ENCODE measurements at regions not wholly inside any gene's neighbourhood (a gene's known extent, or its start where the extent isn't known, plus 50 kb on each side); places are given as distances from the start of the nearest gene placed in this dataset.

- Histone ChIP-seq H3K9me3 (ENCODE audit: insufficient read depth, low read length) (no peaks in the 10 kb centered on the region), H3K4me3 (ENCODE audit: insufficient read depth, low read length, poor library complexity, severe bottlenecking) (no peak overlapping the region), H3K4me2 (ENCODE audit: low read depth, low read length, poor library complexity, severe bottlenecking) (no peak overlapping the region), H3K9ac (ENCODE audit: low read length) (no peak overlapping the region), H3K36me3 (ENCODE audit: low read length) (no peaks in the 10 kb centered on the region), H3K9me2 (replicated peaks; ENCODE audit: insufficient read depth, low read length) (no peaks in the 10 kb centered on the region), H3K79me2 (ENCODE audit: insufficient read depth, low read length) (no peaks in the 10 kb centered on the region), H3K27me3 (ENCODE audit: low read length) (no peaks in the 10 kb centered on the region), H3F3A (ENCODE audit: insufficient read depth) (no peaks in the 10 kb centered on the region), H2AFZ (ENCODE audit: low read depth, low read length, severe bottlenecking) (no peak overlapping the region), H4K20me1 (ENCODE audit: low read depth, low read length) (no peaks in the 10 kb centered on the region), H3K27ac (ENCODE audit: low read depth, low read length) (no peak overlapping the region)
- TF ChIP-seq CTCF (IDR thresholded peaks at IDR 0.05; ENCODE audit: insufficient read depth, low read length, poor library complexity, severe bottlenecking) (no peak), EZH2phosphoT487 (conservative IDR thresholded peaks at IDR 0.05; ENCODE audit: low read length) (no peak)
Measured at GRCh38 chr2:187834787-187835186, 280.6 kb upstream of the TFPI start.

- no peaks in the 10 kb centered on the region for H3K9me3 ChIP-seq (ENCODE audit: insufficient read depth, low read length)
- H3K36me3 ChIP-seq (ENCODE audit: low read length): no peaks in the 10 kb centered on the region
- H3K27ac ChIP-seq (ENCODE audit: low read depth, low read length): no peak overlapping the region
- H2AFZ ChIP-seq (ENCODE audit: low read depth, low read length, severe bottlenecking): no peak overlapping the region
- no peaks in the 10 kb centered on the region for H3K9me2 ChIP-seq (replicated peaks; ENCODE audit: insufficient read depth, low read length)
- H3K4me3 ChIP-seq (ENCODE audit: insufficient read depth, low read length, poor library complexity, severe bottlenecking): no peak overlapping the region
- H3F3A ChIP-seq (ENCODE audit: insufficient read depth): no peaks in the 10 kb centered on the region
- no peak overlapping the region for H3K9ac ChIP-seq (ENCODE audit: low read length)
- H3K4me2 ChIP-seq (ENCODE audit: low read depth, low read length, poor library complexity, severe bottlenecking): no peak overlapping the region
- H3K79me2 ChIP-seq (ENCODE audit: insufficient read depth, low read length): no peaks in the 10 kb centered on the region
- H3K27me3 ChIP-seq (ENCODE audit: low read length): no peaks in the 10 kb centered on the region
- H4K20me1 ChIP-seq (ENCODE audit: low read depth, low read length): no peaks in the 10 kb centered on the region
- TF ChIP-seq EZH2phosphoT487 (conservative IDR thresholded peaks at IDR 0.05; ENCODE audit: low read length): no peak
- no peak for TF ChIP-seq CTCF (IDR thresholded peaks at IDR 0.05; ENCODE audit: insufficient read depth, low read length, poor library complexity, severe bottlenecking)
Measured at GRCh38 chr2:187838690-187839089, 284.5 kb upstream of the TFPI start.

- TF ChIP-seq EZH2phosphoT487 (conservative IDR thresholded peaks at IDR 0.05; ENCODE audit: low read length): no peak
- no peak for TF ChIP-seq CTCF (IDR thresholded peaks at IDR 0.05; ENCODE audit: insufficient read depth, low read length, poor library complexity, severe bottlenecking)
- Histone ChIP-seq H3F3A (ENCODE audit: insufficient read depth) (no peaks in the 10 kb centered on the region), H3K9me3 (ENCODE audit: insufficient read depth, low read length) (no peaks in the 10 kb centered on the region), H3K4me2 (ENCODE audit: low read depth, low read length, poor library complexity, severe bottlenecking) (no peak overlapping the region), H3K9ac (ENCODE audit: low read length) (no peak overlapping the region), H3K4me3 (ENCODE audit: insufficient read depth, low read length, poor library complexity, severe bottlenecking) (no peak overlapping the region), H3K27ac (ENCODE audit: low read depth, low read length) (no peak overlapping the region), H4K20me1 (ENCODE audit: low read depth, low read length) (no peaks in the 10 kb centered on the region), H3K27me3 (ENCODE audit: low read length) (no peaks in the 10 kb centered on the region), H3K9me2 (replicated peaks; ENCODE audit: insufficient read depth, low read length) (no peaks in the 10 kb centered on the region), H2AFZ (ENCODE audit: low read depth, low read length, severe bottlenecking) (no peak overlapping the region), H3K79me2 (ENCODE audit: insufficient read depth, low read length) (no peaks in the 10 kb centered on the region), H3K36me3 (ENCODE audit: low read length) (no peaks in the 10 kb centered on the region)
Measured at GRCh38 chr2:187842315-187842714, 288.1 kb upstream of the TFPI start.
